ENCODE measurements at regions not wholly inside any gene's neighbourhood (a gene's known extent, or its start where the extent isn't known, plus 50 kb on each side); places are given as distances from the start of the nearest gene placed in this dataset.

- H3K4me3 ChIP-seq (replicated peaks in 1 of 3; ENCODE audit: insufficient read depth in 1 of 3, low read depth in 2 of 3, low read length in 3 of 3), result no peak overlapping the region
- no peak overlapping the region for H3K9ac ChIP-seq (ENCODE audit: insufficient read depth, low read depth, low read length)
- H3K27ac ChIP-seq (ENCODE audit: extremely low read length, insufficient read depth, low read length), result no peak overlapping the region
- FAIRE-seq (no peak), DNase-seq (ENCODE audit: low spot score) (no peak), ATAC-seq (no peak)
- BruUV-seq (replicated peaks), result no TSS peak
- TF ChIP-seq ZBTB33 (CRISPR knock-in tag; IDR thresholded peaks at IDR 0.05) (no peak), ZNF556 (CRISPR knock-in tag; IDR thresholded peaks at IDR 0.05; ENCODE audit: borderline replicate concordance) (no peak), RNF2 (conservative IDR thresholded peaks at IDR 0.05; ENCODE audit: low read depth) (no peak), ZNF253 (CRISPR knock-in tag; IDR thresholded peaks at IDR 0.05; ENCODE audit: borderline replicate concordance) (no peak), NR0B2 (CRISPR knock-in tag; IDR thresholded peaks at IDR 0.05) (no peak), MBD4 (IDR thresholded peaks at IDR 0.05; ENCODE audit: borderline replicate concordance, low read length) (no peak), TMF1 (CRISPR knock-in tag; IDR thresholded peaks at IDR 0.05; ENCODE audit: low read depth) (no peak), ZNF724P (CRISPR knock-in tag; IDR thresholded peaks at IDR 0.05; ENCODE audit: borderline replicate concordance) (no peak), EP300 (IDR thresholded peaks at IDR 0.05; ENCODE audit: low read depth in 2 of 2, low read length in 2 of 2) (no peak), EP300 (CRISPR knock-in tag; IDR thresholded peaks at IDR 0.05; ENCODE audit: borderline replicate concordance) (no peak), PHF8 (CRISPR knock-in tag; IDR thresholded peaks at IDR 0.05) (no peak), TRAFD1 (CRISPR knock-in tag; IDR thresholded peaks at IDR 0.05; ENCODE audit: borderline replicate concordance) (no peak), ARID5B (CRISPR knock-in tag; IDR thresholded peaks at IDR 0.05) (no peak), RFXAP (CRISPR knock-in tag; IDR thresholded peaks at IDR 0.05; ENCODE audit: borderline replicate concordance) (no peak), NFYC (CRISPR knock-in tag; IDR thresholded peaks at IDR 0.05) (no peak)
- TF ChIP-seq, protein P1, sequence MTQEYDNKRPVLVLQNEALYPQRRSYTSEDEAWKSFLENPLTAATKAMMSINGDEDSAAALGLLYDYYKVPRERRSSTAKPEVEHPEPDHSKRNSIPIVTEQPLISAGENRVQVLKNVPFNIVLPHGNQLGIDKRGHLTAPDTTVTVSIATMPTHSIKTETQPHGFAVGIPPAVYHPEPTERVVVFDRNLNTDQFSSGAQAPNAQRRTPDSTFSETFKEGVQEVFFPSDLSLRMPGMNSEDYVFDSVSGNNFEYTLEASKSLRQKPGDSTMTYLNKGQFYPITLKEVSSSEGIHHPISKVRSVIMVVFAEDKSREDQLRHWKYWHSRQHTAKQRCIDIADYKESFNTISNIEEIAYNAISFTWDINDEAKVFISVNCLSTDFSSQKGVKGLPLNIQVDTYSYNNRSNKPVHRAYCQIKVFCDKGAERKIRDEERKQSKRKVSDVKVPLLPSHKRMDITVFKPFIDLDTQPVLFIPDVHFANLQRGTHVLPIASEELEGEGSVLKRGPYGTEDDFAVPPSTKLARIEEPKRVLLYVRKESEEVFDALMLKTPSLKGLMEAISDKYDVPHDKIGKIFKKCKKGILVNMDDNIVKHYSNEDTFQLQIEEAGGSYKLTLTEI (CRISPR knock-in tag; conservative IDR thresholded peaks at IDR 0.05), result no peak
- WGBS (ENCODE audit: low lambda C conversion rate), result 0% methylated on average over 1 of the region's 1 CpG
- H3K27me3 ChIP-seq (ENCODE audit: control insufficient read depth in 1 of 2, insufficient read depth in 2 of 2, low read length in 2 of 2), result no peaks in the 10 kb centered on the region
- H3K4me2 ChIP-seq (ENCODE audit: low read depth, low read length), result 0 out of 2 replicates have a peak overlapping the region, but pooled peaks have one; percentile 6
- ChIA-PET POLR2A (no interaction called here), CTCF (ENCODE audit: low intra/inter-chr PET ratio, low total read pairs) (no interaction called here)
- no peaks in the 10 kb centered on the region for H3K36me3 ChIP-seq (replicated peaks in 1 of 2; ENCODE audit: control insufficient read depth in 1 of 2, insufficient read depth in 2 of 2, low read length in 2 of 2)
- no peaks in the 10 kb centered on the region for H3K79me2 ChIP-seq (ENCODE audit: insufficient read depth, low read length)
- no peaks in the 10 kb centered on the region for H3K4me1 ChIP-seq (ENCODE audit: insufficient read depth, low read length)
- intact Hi-C loops (cut with micrococcal nuclease; ENCODE audit: unreplicated experiment) (no loop called here), in situ Hi-C loops (cut with HindIII; ENCODE audit: extremely low pct_ligation_motif_present, low pct_unique_long_range_greater_than_20kb) (no loop called here)
- H3K9me3 ChIP-seq (ENCODE audit: low read length), result no peaks in the 10 kb centered on the region
- H2AFZ ChIP-seq (ENCODE audit: low read length), result no peak overlapping the region
- no peaks in the 10 kb centered on the region for H4K20me1 ChIP-seq (ENCODE audit: insufficient read depth, low read length)
Observed at GRCh38 chr5:101989659-101990058, 306.4 kb downstream of the SLCO4C1 start.
